A549 (cell line): ENCODE measurements at regions not wholly inside any gene's neighbourhood (a gene's known extent, or its start where the extent isn't known, plus 50 kb on each side); places are given as distances from the start of the nearest gene placed in this dataset.

Experiments used
- CHD4 ChIP-seq: fragments of 200-600 bp; sonication (generic); IDR thresholded peaks from 2 replicates; pipeline ENCODE4 v1.6.1; 2016; ENCODE audit warnings: antibody characterized with exemption, mild to moderate bottlenecking, borderline replicate concordance
- CTCF ChIP-seq: fragments of >200 bp; sonication (Bioruptor Twin); formaldehyde crosslinking; IDR thresholded peaks from 3 replicates; pipeline ENCODE4 v1.5.1; 2016
- EP300 ChIP-seq, 2 experiments: fragments of >200 bp; sonication (Bioruptor Twin); formaldehyde crosslinking; IDR thresholded peaks; 2 replicates in 1 of 2; 3 replicates in 1 of 2; pipeline ENCODE4 v1.6.1; 2016 to 2017
- HOXB13 ChIP-seq: fragments of 250-450 bp; sonication (Bioruptor Pico); IDR thresholded peaks from 2 replicates; pipeline ENCODE4 v1.5.0; 2020; ENCODE audit warnings: low read depth, mild to moderate bottlenecking, moderate library complexity
- NFE2L2 ChIP-seq: fragments of 150-350 bp; conservative IDR thresholded peaks from 2 replicates; pipeline ENCODE4 v1.6.1; 2014; ENCODE audit warnings: low read length
- TF ChIP-seq, protein P1 (sequence below): fragments of >200 bp; sonication (Bioruptor Twin); formaldehyde crosslinking; IDR thresholded peaks from 3 replicates; pipeline ENCODE4 v1.6.1; 2016

GRCh38 chr1:221309723-221310122 lies 430.5 kb downstream of the HLX start:
- no peak for TF ChIP-seq EP300 (IDR thresholded peaks at IDR 0.05)
- no peak for TF ChIP-seq CTCF
- no peak for TF ChIP-seq CHD4
- no peak for TF ChIP-seq NFE2L2
- no peak for TF ChIP-seq HOXB13 (CRISPR knock-in tag)
- TF ChIP-seq, protein P1, sequence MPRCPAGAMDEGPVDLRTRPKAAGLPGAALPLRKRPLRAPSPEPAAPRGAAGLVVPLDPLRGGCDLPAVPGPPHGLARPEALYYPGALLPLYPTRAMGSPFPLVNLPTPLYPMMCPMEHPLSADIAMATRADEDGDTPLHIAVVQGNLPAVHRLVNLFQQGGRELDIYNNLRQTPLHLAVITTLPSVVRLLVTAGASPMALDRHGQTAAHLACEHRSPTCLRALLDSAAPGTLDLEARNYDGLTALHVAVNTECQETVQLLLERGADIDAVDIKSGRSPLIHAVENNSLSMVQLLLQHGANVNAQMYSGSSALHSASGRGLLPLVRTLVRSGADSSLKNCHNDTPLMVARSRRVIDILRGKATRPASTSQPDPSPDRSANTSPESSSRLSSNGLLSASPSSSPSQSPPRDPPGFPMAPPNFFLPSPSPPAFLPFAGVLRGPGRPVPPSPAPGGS, result no peak
